GM19372 (cell line): ENCODE measurements at regions not wholly inside any gene's neighbourhood (a gene's known extent, or its start where the extent isn't known, plus 50 kb on each side); places are given as distances from the start of the nearest gene placed in this dataset.

Experiments
- ATAC-seq: cut with Tn5 transposase; IDR thresholded peaks from one replicate; pipeline ENCODE4 v1.9.1; 2021; ENCODE audit warnings: mild to moderate bottlenecking, low read depth, moderate library complexity; ENCODE audit not compliant: unreplicated experiment

GRCh38 chr2:114065731-114066130 is 175.8 kb downstream of the ACTR3 start:
- no peak for ATAC-seq

GRCh38 chr2:114066186-114066747 is 176.4 kb downstream of the ACTR3 start:
- ATAC-seq = no peak

- ATAC-seq = no peak
Measured at GRCh38 chr2:114068438-114068837, 178.5 kb downstream of the ACTR3 start.

DNA sequence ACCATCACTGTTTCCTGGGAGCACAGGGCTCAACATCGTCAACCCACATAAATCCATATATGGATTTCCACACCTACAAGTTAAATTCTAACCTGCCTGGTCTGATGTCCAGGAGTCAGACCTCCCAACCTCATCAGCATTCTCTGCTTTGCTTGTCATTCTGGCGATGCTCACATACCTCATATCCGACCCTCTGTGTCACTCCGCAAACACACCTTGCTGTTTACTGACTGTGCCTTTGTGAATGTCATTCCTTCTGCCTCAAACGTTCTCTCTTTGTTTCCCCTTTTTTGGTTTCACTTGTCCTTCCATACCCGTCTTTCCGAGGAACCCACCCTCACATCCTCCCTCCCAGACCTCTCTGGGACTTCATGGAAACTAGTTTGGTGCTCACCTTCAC is 187.1 kb downstream of the ACTR3 start:
- ATAC-seq = no peak

- ATAC-seq = no peak
Measured at GRCh38 chr2:114079366-114080004, 189.6 kb downstream of the ACTR3 start.

- no peak for ATAC-seq
Measured at GRCh38 chr2:114082731-114083433, 193.0 kb downstream of the ACTR3 start.

- ATAC-seq = no peak
Measured at GRCh38 chr2:114083717-114084387, 194.0 kb downstream of the ACTR3 start.

DNA sequence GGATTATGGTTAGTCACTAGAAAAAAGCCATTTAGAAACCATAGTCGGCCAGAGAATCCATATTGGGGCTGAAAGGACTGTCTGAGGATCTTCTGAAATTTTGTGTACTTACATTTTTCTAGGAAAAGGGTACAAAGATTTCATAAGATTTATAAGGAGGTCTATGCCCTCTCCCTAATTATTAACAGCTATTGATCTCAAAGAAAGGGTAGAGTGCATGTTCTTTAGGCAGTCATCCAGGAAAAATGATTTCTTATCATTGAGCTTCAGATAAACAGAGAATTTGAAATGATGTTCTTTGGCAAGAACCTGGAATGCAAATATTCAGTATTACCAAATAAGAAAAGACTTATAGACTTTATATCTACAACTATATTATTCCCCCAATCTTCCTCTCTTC is 195.3 kb downstream of the ACTR3 start:
- ATAC-seq = no peak

DNA sequence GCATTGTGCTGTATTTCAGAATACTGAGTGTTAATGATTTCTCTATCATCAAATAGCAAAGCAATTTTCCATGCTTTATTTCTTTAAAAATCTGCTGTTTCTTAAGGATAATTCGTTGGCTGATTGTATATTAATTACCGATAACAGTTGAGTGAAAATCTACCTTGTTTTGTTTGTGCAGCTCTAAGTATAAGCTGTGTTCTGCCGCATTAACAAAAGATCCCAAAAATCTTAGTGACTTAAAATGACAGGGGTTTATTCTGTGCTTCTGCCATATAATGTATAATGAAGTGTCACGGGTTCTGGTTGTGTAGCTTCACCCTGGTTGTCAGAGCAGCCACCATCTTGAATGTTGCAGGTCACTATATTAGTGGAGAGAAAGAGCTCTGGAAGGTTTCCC is 196.1 kb downstream of the ACTR3 start:
- no peak for ATAC-seq

DNA sequence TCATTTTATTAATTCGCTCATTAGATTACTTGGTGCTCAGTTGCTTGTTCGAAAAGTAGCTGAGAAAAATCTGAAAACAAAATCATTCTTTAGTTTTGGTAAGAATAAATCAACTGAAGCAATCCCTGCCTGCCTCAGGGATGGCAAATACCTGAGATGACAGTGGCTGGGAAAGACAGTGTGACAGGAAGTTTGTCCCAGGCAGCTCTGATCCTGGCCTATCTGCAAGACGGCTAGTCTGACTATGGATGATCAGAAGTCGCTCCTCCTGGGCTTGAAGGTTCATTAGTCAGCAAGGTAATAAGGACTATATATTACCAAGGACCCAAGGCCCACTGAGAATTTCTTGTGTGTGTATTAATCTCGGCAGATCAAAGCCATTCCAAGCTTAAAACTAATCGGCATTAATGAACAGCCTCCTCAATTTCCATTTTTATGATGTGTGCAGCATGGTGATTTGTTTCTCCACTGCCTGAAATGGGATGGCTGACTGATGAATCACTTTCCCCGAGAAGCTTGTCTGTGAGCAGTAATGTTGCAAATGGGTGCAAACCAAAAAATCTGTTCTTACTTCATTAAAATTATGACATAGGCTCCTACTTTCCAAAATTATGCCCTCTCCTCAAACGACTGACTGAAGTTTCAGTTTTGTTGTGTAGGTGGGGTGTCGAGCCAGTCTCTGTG is 199.9 kb downstream of the ACTR3 start:
- no peak for ATAC-seq

DNA sequence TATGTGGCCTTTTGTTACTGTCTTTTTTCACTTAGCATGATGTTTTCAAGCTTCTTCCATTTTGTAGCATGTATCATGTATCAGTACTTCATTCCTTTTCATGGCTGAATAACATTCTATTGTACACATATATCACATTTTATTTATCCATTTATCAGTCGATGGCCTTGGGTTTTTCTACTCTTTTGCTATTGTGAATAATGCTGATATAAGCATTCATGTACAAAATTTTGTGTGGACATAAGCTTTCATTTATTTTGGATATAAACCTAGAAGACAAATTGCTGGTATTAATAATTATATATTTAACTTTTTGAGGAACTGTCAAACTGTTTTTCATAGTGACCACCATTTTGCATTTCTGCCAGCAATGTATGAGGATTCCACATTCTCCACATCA is 201.1 kb downstream of the ACTR3 start:
- no peak for ATAC-seq

DNA sequence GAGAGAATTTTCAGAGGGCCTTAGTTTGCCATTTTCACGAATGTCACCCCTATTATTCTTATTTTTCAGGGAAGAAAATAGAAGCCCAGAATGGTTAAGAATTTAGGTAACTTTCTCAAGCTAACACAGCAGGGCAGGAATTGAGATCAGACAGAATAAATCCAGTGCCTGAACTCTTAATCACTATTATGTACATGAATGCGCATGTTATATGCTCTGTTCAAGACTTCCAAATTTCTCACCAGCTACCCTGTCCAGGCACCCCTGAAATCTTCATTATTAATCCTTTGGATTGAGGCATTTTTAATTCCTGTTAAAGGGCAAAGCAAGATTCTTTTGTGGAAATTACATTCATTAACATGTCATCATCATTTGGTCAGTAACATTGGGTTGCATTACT is 218.4 kb downstream of the ACTR3 start:
- no peak for ATAC-seq

GRCh38 chr2:114108824-114109416 is 219.0 kb downstream of the ACTR3 start:
- no peak for ATAC-seq

- ATAC-seq = no peak
Measured at GRCh38 chr2:114111329-114111728, 221.4 kb downstream of the ACTR3 start.

DNA sequence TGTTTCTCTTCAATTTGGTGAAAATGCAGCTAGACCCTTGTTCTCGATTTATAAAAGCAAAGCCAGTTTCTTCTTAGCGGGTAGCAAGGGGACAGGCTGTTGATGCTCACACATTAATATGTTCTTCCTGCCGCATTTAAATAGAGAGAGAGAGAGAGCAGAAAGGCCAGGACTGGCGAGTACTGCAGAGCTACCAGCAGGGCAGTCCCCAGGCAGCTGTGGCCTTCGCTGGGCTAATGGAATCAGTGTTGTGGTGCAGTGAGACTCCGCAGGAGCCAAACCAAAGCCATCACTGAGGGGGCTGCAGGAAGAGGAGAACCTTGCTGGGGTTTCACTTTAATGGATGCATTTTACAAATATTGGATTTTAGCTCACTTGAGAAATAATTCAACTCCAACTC is 223.6 kb downstream of the ACTR3 start:
- ATAC-seq = no peak

DNA sequence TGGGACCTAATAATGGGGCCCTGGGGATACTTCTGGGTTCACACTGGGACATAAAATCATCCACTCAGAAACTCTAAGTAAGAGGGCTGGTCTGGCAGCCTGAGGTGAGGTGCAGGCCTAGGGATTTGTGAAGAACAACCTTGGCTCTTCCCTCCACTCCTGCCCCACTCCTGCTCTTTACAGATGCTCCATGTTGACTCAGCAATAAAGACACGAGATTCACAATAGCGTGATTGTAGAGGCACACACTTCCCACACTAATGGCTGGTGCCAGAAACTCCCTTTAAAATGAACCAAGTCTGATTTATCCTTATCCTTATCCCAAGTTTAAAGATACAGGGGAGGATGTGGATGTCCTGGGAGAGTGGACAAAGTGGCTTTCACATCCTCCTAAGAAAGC is 228.2 kb downstream of the ACTR3 start:
- no peak for ATAC-seq

- no peak for ATAC-seq
Measured at GRCh38 chr2:114119862-114120261, 230.0 kb downstream of the ACTR3 start.

GRCh38 chr2:114122930-114123329 is 233.0 kb downstream of the ACTR3 start:
- no peak for ATAC-seq

- no peak for ATAC-seq
Measured at GRCh38 chr2:114123925-114124324, 234.0 kb downstream of the ACTR3 start.

- ATAC-seq = no peak
Measured at GRCh38 chr2:114127372-114127771, 237.5 kb downstream of the ACTR3 start.

DNA sequence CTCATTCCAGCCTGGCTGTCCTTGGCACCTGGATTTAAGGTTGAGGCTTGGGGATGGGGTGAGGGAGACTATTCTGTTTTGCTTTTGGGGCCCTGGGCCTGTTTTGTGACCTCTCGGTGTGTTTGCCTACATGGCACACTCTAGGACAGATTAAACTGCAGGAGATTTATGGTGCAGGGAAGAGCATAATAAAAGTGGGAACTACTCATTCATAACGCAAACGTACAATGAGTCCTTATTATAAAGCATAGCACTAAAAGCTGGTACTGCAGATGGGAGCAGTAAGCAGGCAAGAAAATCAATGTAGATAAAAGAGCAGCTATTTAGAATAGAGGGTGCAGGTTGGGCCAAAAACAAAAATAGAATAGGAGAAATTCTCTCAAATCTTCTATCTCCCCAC is 238.4 kb downstream of the ACTR3 start:
- no peak for ATAC-seq
